H1 (cell line): ENCODE measurements at regions not wholly inside any gene's neighbourhood (a gene's known extent, or its start where the extent isn't known, plus 50 kb on each side); places are given as distances from the start of the nearest gene placed in this dataset.

Source experiments
- CTCF ChIA-PET: fragments of 300-600 bp; sonication (Branson Sonifier 250); formaldehyde crosslinking; loops from one replicate; lab custom pipeline; 2021; ENCODE audit not compliant: partially characterized antibody; lab: Charles Lee
- POLR2A ChIA-PET: fragments of 300-600 bp; sonication (Branson Sonifier 250); formaldehyde crosslinking; loops from one replicate; lab custom pipeline; 2021; ENCODE audit warnings: inconsistent platforms; ENCODE audit not compliant: partially characterized antibody; lab: Charles Lee
- DNase-seq, 2 experiments: peaks; one replicate each; pipeline versions ENCODE4 v3.0.0 to v3.0.0-alpha.2; 2010 to 2022; ENCODE audit warnings: low spot score in 2 of 2, low read depth in 1 of 2, mixed read lengths in 1 of 2
- FAIRE-seq: peaks from 2 replicates; lab custom pipeline; 2011; peaks lifted over from hg19 to GRCh38; lab: Jason Lieb, UNC
- H2AFZ ChIP-seq: 2 replicates; pipeline ENCODE4 v1.8.1; 2012; ENCODE audit warnings: low read length, inconsistent platforms
- H2AK5ac ChIP-seq: 2 replicates; pipeline ENCODE4 v1.6.1; 2013; ENCODE audit warnings: low read depth, low read length
- H2BK120ac ChIP-seq: replicated peaks from 2 replicates; pipeline ENCODE3; 2013; ENCODE audit warnings: low read depth, low read length, inconsistent platforms
- H2BK12ac ChIP-seq: 2 replicates; pipeline ENCODE4 v1.6.1; 2013; ENCODE audit warnings: low read depth, low read length
- H2BK15ac ChIP-seq: 2 replicates; pipeline ENCODE4 v1.6.1; 2013; ENCODE audit warnings: low read length
- H2BK20ac ChIP-seq: 2 replicates; pipeline ENCODE4 v1.6.1; 2013; ENCODE audit warnings: low read length
- H2BK5ac ChIP-seq: 2 replicates; pipeline ENCODE4 v1.6.1; 2013; ENCODE audit warnings: low read depth, low read length
- H3K14ac ChIP-seq: 2 replicates; pipeline ENCODE4 v1.6.1; 2013; ENCODE audit warnings: inconsistent platforms; ENCODE audit not compliant: insufficient read length
- H3K18ac ChIP-seq: 2 replicates; pipeline ENCODE4 v1.6.1; 2013; ENCODE audit warnings: low read length; ENCODE audit errors: extremely low read depth
- H3K23ac ChIP-seq: 2 replicates; pipeline ENCODE4 v1.6.1; 2013; ENCODE audit warnings: inconsistent platforms; ENCODE audit not compliant: insufficient read length
- H3K23me2 ChIP-seq: 2 replicates; pipeline ENCODE4 v1.6.1; 2013; ENCODE audit warnings: low read depth, low read length
- H3K27ac ChIP-seq: 2 replicates; pipeline ENCODE4 v1.6.1; 2011; ENCODE audit warnings: low read depth, low read length, inconsistent platforms
- H3K27me3 ChIP-seq, 4 experiments: replicated peaks in 1 of 4; 1 replicate in 1 of 4; 2 replicates in 3 of 4; pipeline versions ENCODE4 v1.6.1 to v1.8.1; 2011 to 2013; ENCODE audit warnings: low read length in 3 of 4, mild to moderate bottlenecking in 3 of 4, inconsistent platforms in 2 of 4, mixed read lengths in 2 of 4, moderate library complexity in 1 of 4; ENCODE audit not compliant: control insufficient read depth in 3 of 4, insufficient read depth in 3 of 4; ENCODE audit errors: extremely low read depth in 1 of 4
- H3K36me3 ChIP-seq, 4 experiments: 2 replicates each; pipeline versions ENCODE4 v1.6.1 to v1.8.1; 2011 to 2013; ENCODE audit warnings: mild to moderate bottlenecking in 4 of 4, low read length in 3 of 4, moderate library complexity in 2 of 4, control low read depth in 1 of 4, inconsistent platforms in 1 of 4; ENCODE audit not compliant: insufficient read depth in 4 of 4, control insufficient read depth in 2 of 4
- H3K4ac ChIP-seq: replicated peaks from 2 replicates; pipeline ENCODE3; 2013; ENCODE audit warnings: low read length, low read depth, mixed read lengths, inconsistent platforms; ENCODE audit not compliant: insufficient read length
- H3K4me1 ChIP-seq, 4 experiments: replicated peaks in 1 of 4; 1 replicate in 1 of 4; 2 replicates in 3 of 4; pipeline versions ENCODE4 v1.6.1 to v1.8.1; 2011 to 2013; ENCODE audit warnings: low read length in 3 of 4, inconsistent platforms in 2 of 4, mixed read lengths in 1 of 4; ENCODE audit not compliant: insufficient read depth in 4 of 4, control insufficient read depth in 3 of 4
- H3K4me2 ChIP-seq, 2 experiments: 2 replicates each; pipeline versions ENCODE4 v1.6.1 to v1.8.1; 2011 to 2013; ENCODE audit warnings: low read depth in 2 of 2, low read length in 2 of 2, control low read depth in 1 of 2, inconsistent platforms in 1 of 2, mild to moderate bottlenecking in 1 of 2; ENCODE audit not compliant: insufficient read depth in 1 of 2
- H3K4me3 ChIP-seq, 4 experiments: fragments of 200-600, 300-600 bp in 1 of 4; sonication (generic), shearing (Covaris generic), sonication (Bioruptor Twin) in 1 of 4; 2 replicates each; pipeline versions ENCODE4 v1.5.1 to v1.8.1; 2011 to 2016; ENCODE audit warnings: low read length in 4 of 4, low read depth in 3 of 4, control low read depth in 2 of 4, inconsistent platforms in 2 of 4, mild to moderate bottlenecking in 2 of 4, mixed read lengths in 1 of 4, moderate library complexity in 1 of 4; ENCODE audit not compliant: insufficient read depth in 2 of 4; ENCODE audit errors: extremely low read depth in 1 of 4
- H3K56ac ChIP-seq: replicated peaks from 2 replicates; pipeline ENCODE3; 2013; ENCODE audit warnings: low read depth, mild to moderate bottlenecking, mixed read lengths, low read length, inconsistent platforms; ENCODE audit not compliant: insufficient read length
- H3K79me1 ChIP-seq: 2 replicates; pipeline ENCODE4 v1.6.1; 2013; ENCODE audit warnings: low read depth, low read length, control low read depth
- H3K79me2 ChIP-seq, 2 experiments: 2 replicates each; pipeline versions ENCODE4 v1.6.1 to v1.8.1; 2012 to 2013; ENCODE audit warnings: low read length in 2 of 2, mild to moderate bottlenecking in 2 of 2, inconsistent platforms in 1 of 2; ENCODE audit not compliant: insufficient read depth in 2 of 2, control insufficient read depth in 1 of 2
- H3K9ac ChIP-seq, 4 experiments: replicated peaks in 1 of 4; 1 replicate in 1 of 4; 2 replicates in 3 of 4; pipeline versions ENCODE4 v1.6.1 to v1.8.1; 2011 to 2013; ENCODE audit warnings: low read depth in 3 of 4, low read length in 3 of 4, control low read depth in 2 of 4, mild to moderate bottlenecking in 2 of 4, moderate library complexity in 2 of 4, inconsistent platforms in 1 of 4; ENCODE audit errors: extremely low read depth in 1 of 4
- H3K9me3 ChIP-seq, 2 experiments: 2 replicates each; pipeline versions ENCODE4 v1.6.1 to v1.8.1; 2012 to 2013; ENCODE audit warnings: mild to moderate bottlenecking in 2 of 2, moderate library complexity in 2 of 2, control low read depth in 1 of 2, inconsistent platforms in 1 of 2, low read depth in 1 of 2, low read length in 1 of 2, mixed read lengths in 1 of 2; ENCODE audit not compliant: insufficient read depth in 2 of 2
- H4K20me1 ChIP-seq, 2 experiments: replicated peaks in 1 of 2; 2 replicates each; pipeline versions ENCODE3 to v1.8.1; 2011 to 2013; ENCODE audit warnings: inconsistent platforms in 2 of 2, low read length in 2 of 2, mild to moderate bottlenecking in 1 of 2; ENCODE audit not compliant: insufficient read depth in 2 of 2, control insufficient read depth in 1 of 2
- H4K5ac ChIP-seq: 2 replicates; pipeline ENCODE4 v1.6.1; 2013; ENCODE audit warnings: low read length, low read depth, mixed read lengths, inconsistent platforms; ENCODE audit not compliant: insufficient read length
- H4K8ac ChIP-seq: 2 replicates; pipeline ENCODE4 v1.8.0; 2013; ENCODE audit warnings: mild to moderate bottlenecking, moderate library complexity, low read length, inconsistent platforms; ENCODE audit not compliant: insufficient read depth; ENCODE audit errors: extremely low read depth
- H4K91ac ChIP-seq: replicated peaks from 2 replicates; pipeline ENCODE3; 2013; ENCODE audit warnings: low read length, mixed read lengths, inconsistent platforms; ENCODE audit not compliant: insufficient read length
- CHD2 ChIP-seq: IDR thresholded peaks from 2 replicates; pipeline ENCODE4 v1.6.1; 2012; ENCODE audit warnings: low read length, improper control_type of control experiment
- CTCF ChIP-seq, 3 experiments: IDR thresholded peaks; 1 replicate in 2 of 3; 2 replicates in 1 of 3; pipeline versions ENCODE4 v1.5.1 to v1.6.1; 2011; ENCODE audit warnings: low read length in 3 of 3, mild to moderate bottlenecking in 3 of 3, inconsistent platforms in 2 of 3, low read depth in 1 of 3, moderate library complexity in 1 of 3; ENCODE audit not compliant: insufficient read depth in 1 of 3; ENCODE audit errors: control extremely low read depth in 1 of 3
- JUN ChIP-seq: IDR thresholded peaks from 2 replicates; pipeline ENCODE4 v1.6.1; 2011; ENCODE audit warnings: low read depth, mild to moderate bottlenecking, improper control_type of control experiment, low read length
- KDM1A ChIP-seq: fragments of 200-600, 300-600 bp; sonication (generic); IDR thresholded peaks from 2 replicates; pipeline ENCODE4 v1.7.1; 2016; ENCODE audit warnings: mild to moderate bottlenecking, low read length, borderline replicate concordance
- MAX ChIP-seq: IDR thresholded peaks from 2 replicates; pipeline ENCODE4 v1.6.1; 2012; ENCODE audit warnings: inconsistent platforms
- RNF2 ChIP-seq: fragments of 200-900, 300-1000 bp; sonication (generic); IDR thresholded peaks from 2 replicates; pipeline ENCODE4 v1.7.1; 2016; ENCODE audit warnings: borderline replicate concordance, low read depth, mild to moderate bottlenecking, antibody characterized with exemption, low read length; ENCODE audit not compliant: poor library complexity, severe bottlenecking; ENCODE audit errors: missing control alignments
- SIRT6 ChIP-seq: IDR thresholded peaks from one replicate; pipeline ENCODE4 v1.7.1; 2012; ENCODE audit warnings: low read length, inconsistent platforms
- SP4 ChIP-seq: IDR thresholded peaks from 2 replicates; pipeline ENCODE4 v1.6.1; 2012; ENCODE audit warnings: low read length, inconsistent platforms
- TAF1 ChIP-seq: IDR thresholded peaks from 2 replicates; pipeline ENCODE4 v1.6.1; 2011; ENCODE audit warnings: mild to moderate bottlenecking, low read depth, low read length
- TEAD4 ChIP-seq: IDR thresholded peaks from 2 replicates; pipeline ENCODE4 v1.6.1; 2012; ENCODE audit warnings: low read depth, low read length, inconsistent platforms, mixed read lengths
- WGBS, 2 experiments: shearing (Covaris generic) in 1 of 2; methylation state at CpG; one replicate each; pipeline versions ENCODE4 v1.1.6 to v1.1.7; 2013 to 2015; ENCODE audit warnings: low lambda C conversion rate in 2 of 2, mixed read lengths in 2 of 2, inconsistent platforms in 1 of 2, low coverage in 1 of 2, missing lambda C conversion rate in 1 of 2; ENCODE audit not compliant: insufficient replicate concordance in 2 of 2, insufficient coverage in 1 of 2, insufficient read length in 1 of 2; ENCODE audit errors: extremely low coverage in 1 of 2, missing lambda C conversion rate in 1 of 2; 5-methylcytosine and 5-hydroxymethylcytosine counted together

DNA sequence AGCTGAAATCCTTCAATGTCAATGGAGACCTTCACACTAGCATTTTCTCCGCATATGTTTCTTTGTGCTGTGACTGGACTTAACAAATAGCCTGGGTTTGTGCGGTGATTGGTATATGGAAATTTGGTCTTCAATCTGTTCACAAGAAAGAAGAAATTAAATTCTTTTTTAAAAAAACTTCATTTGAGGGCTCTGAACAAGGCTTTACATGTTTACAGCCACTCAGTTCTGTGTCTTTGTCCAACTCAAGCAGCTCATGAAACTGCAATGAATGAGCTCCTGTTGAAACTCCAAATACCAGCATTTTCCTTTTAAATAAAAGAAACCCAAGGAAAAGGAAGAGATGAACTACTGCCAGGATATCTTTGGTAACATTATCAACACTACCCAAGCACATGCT, 57.3 kb downstream of the PIK3C2A start:
- H3K4me1 ChIP-seq = no peaks in the 10 kb centered on the region
- WGBS, 2 experiments = 96% methylated on average over 2 of the region's 2 CpGs; no CpG with 5 or more reads in 1 of the 2 experiments
- CTCF ChIA-PET = interaction anchor here (1.0 to 2.1 kb wide), 3 partner anchors 14 to 53 kb away, joined by 3 to 7 read pairs (median 6); no protein-coding TSS in a partner anchor

More for the DNA sequence above, 57.3 kb downstream of the PIK3C2A start:
- Histone ChIP-seq H2BK20ac (no peak overlapping the region), H2AK5ac (no peak overlapping the region), H3K27me3 (no peaks in the 10 kb centered on the region), H3K4ac (no peak overlapping the region), H3K27ac (no peak overlapping the region), H2BK12ac (no peak overlapping the region), H3K14ac (no peak overlapping the region), H3K36me3 (peaks cover 0 to 35% (median 4%) of the 10 kb centered on the region in 4 experiments; a peak in 5 of 8 replicates), H4K20me1 (peaks cover 0 to 4% of the 10 kb centered on the region in 2 experiments), H2AFZ (no peak overlapping the region), H3K79me2 (peaks cover 0 to 17% of the 10 kb centered on the region in 2 experiments; a peak in 2 of 4 replicates), H3K4me2 (no peak overlapping the region), H3K23ac (no peak overlapping the region), H3K23me2 (no peaks in the 10 kb centered on the region), H2BK120ac (no peak overlapping the region), H3K9me3 (no peaks in the 10 kb centered on the region), H4K5ac (no peak overlapping the region), H3K56ac (no peak overlapping the region), H3K79me1 (no peaks in the 10 kb centered on the region), H2BK5ac (no peak overlapping the region), H3K18ac (no peak overlapping the region), H4K91ac (no peak overlapping the region), H3K9ac (no peak overlapping the region), H2BK15ac (no peak overlapping the region)
- FAIRE-seq = no peak
- DNase-seq = no peak
- POLR2A ChIA-PET = no interaction called here
- TF ChIP-seq JUN (no peak), TEAD4 (no peak), KDM1A (no peak), SP4 (no peak), RNF2 (no peak), CHD2 (no peak), MAX (no peak), SIRT6 (no peak), TAF1 (no peak), CTCF (IDR thresholded peaks at IDR 0.05; ENCODE audit: control extremely low read depth in 1 of 3, insufficient read depth in 1 of 3, low read depth in 1 of 3, low read length in 3 of 3) (no peak)
- TF ChIP-seq, all 59 proteins: peak for 0
- Histone ChIP-seq H4K8ac (no peak overlapping the region), H3K4me3 (no peak overlapping the region)
